Activated CD4-positive, alpha-beta T cell treated with anti-CD3 and anti-CD28 coated beads, Interleukin-2, amount 10 ng/mL, durations not matched to agents 7 days and 5 days (primary cell): ENCODE measurements at regions not wholly inside any gene's neighbourhood (a gene's known extent, or its start where the extent isn't known, plus 50 kb on each side); places are given as distances from the start of the nearest gene placed in this dataset.

Experiments used
- CTCF ChIA-PET: fragments of 350-600 bp; sonication (Branson Sonifier 250); formaldehyde crosslinking; loops from one replicate; lab custom pipeline; 2021; ENCODE audit warnings: antibody characterized with exemption; lab: Charles Lee
- POLR2A ChIA-PET: fragments of 350-600 bp; sonication (Branson Sonifier 250); formaldehyde crosslinking; loops from one replicate; lab custom pipeline; 2021; ENCODE audit warnings: antibody characterized with exemption; lab: Charles Lee
- DNase-seq: peaks from one replicate; pipeline ENCODE4 v3.0.0-alpha.2; 2020
- H3K27ac Mint-ChIP-seq: one replicate; pipeline ENCODE4 v1.8.0; 2021; ENCODE audit warnings: mild to moderate bottlenecking, moderate library complexity, mixed read lengths
- H3K27me3 Mint-ChIP-seq: one replicate; pipeline ENCODE4 v1.8.0; 2021; ENCODE audit warnings: mixed read lengths
- H3K36me3 Mint-ChIP-seq: one replicate; pipeline ENCODE4 v1.8.0; 2021; ENCODE audit warnings: low read depth, mixed read lengths
- H3K4me1 Mint-ChIP-seq: one replicate; pipeline ENCODE4 v1.8.0; 2021; ENCODE audit warnings: mixed read lengths
- H3K4me3 Mint-ChIP-seq: one replicate; pipeline ENCODE4 v1.8.0; 2021; ENCODE audit warnings: mild to moderate bottlenecking, moderate library complexity, mixed read lengths
- H3K9me3 Mint-ChIP-seq: one replicate; pipeline ENCODE4 v1.8.0; 2021; ENCODE audit warnings: mixed read lengths

DNA sequence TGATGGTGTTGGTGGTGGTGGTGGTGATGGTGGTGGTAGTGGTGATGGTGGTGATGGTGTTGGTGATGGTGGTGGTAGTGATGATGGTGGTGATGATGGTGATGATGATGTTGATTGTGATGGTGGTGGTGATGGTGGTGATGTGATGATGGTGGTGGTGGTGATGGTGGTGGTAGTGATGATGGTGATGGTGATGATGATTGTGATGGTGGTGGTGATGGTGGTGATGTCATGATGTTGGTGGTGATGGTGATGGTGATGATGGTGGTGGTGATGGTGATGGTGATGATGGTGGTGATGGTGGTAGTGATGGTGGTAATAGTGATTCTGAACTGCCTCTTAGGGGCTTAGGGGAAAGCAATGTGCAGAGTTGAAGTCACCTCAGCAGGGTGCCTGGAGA is 760.7 kb downstream of the GALR1 start:
- DNase-seq: no peak
- Mint-ChIP-seq H3K36me3 (no peaks in the 10 kb centered on the region), H3K9me3 (peaks cover 12% of the 10 kb centered on the region), H3K27ac (no peak overlapping the region), H3K4me3 (no peak overlapping the region), H3K4me1 (no peaks in the 10 kb centered on the region), H3K27me3 (peaks cover under 1% of the 10 kb centered on the region)
- ChIA-PET POLR2A (no interaction called here), CTCF (no interaction called here)

DNA sequence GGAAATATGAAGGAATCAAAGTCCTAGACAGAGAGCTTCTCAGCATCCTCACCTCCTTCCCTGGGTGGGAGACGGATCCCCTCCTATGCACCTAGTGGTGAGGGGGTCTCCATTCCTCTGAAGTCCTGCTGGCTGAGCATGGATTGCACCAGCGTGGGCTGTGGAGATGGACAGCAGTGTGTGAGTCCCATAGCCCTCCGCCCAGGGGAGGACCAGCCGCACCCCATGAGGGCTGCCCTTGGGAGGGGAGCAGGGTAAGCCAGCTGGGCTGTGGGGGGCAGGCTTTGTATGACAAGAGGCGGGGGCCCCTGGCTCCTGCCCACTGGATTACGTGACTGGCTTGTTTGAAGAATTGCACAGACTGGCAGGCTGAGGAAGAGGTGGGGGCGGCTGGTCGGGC is 768.2 kb downstream of the GALR1 start:
- Mint-ChIP-seq H3K36me3 (no peaks in the 10 kb centered on the region), H3K4me1 (no peaks in the 10 kb centered on the region), H3K4me3 (no peak overlapping the region), H3K27ac (no peak overlapping the region), H3K27me3 (no peaks in the 10 kb centered on the region), H3K9me3 (peaks cover 2% of the 10 kb centered on the region)
- no peak for DNase-seq
- ChIA-PET POLR2A (no interaction called here), CTCF (no interaction called here)

DNA sequence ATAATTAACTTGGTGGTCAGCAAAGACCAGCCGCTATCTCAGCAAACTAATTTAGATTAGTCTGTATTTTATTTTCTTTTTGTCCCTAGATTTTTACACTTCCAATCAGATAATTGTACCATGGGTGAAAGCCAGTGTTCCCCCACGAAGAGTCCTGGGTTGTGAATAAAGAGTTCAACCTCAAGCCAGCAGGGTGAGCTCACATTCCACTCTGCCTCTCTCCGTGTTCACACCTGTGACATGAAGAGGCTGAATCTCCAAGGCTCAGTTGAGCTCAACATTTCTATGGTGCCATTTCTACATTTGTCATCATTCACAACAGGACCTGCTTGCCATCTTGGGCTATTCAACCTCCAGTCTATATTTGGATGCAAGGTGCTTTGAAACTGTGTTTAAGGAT is 771.5 kb downstream of the GALR1 start:
- DNase-seq: no peak
- CTCF ChIA-PET: no interaction called here
- Mint-ChIP-seq H3K9me3 (no peaks in the 10 kb centered on the region), H3K4me3 (no peak overlapping the region), H3K27ac (no peak overlapping the region), H3K4me1 (no peaks in the 10 kb centered on the region), H3K27me3 (no peaks in the 10 kb centered on the region), H3K36me3 (no peaks in the 10 kb centered on the region)
- POLR2A ChIA-PET: no interaction called here

DNA sequence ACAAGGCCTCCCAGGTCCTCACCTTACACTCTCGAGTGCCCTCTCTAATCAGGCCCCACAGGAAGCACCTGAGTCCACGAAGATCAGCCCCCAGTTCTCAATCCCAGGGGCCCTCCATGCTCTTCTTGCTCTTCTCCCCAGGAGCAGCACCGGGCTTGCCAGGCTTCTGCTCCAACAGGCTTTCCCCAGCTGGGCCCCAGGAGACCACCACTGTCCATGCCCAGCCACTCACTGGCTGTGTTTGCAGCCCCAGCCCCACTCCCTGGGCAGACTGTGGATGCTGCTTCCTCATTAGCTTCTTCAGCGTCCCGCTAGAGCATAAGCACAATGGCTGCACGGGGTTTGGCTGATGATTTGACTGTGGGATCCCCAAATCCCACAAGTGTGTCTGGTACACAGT is 781.9 kb downstream of the GALR1 start:
- Mint-ChIP-seq H3K4me1 (no peaks in the 10 kb centered on the region), H3K4me3 (no peak overlapping the region), H3K27ac (no peak overlapping the region), H3K36me3 (no peaks in the 10 kb centered on the region), H3K27me3 (no peaks in the 10 kb centered on the region), H3K9me3 (no peaks in the 10 kb centered on the region)
- DNase-seq: no peak
- POLR2A ChIA-PET: no interaction called here
- CTCF ChIA-PET: no interaction called here

DNA sequence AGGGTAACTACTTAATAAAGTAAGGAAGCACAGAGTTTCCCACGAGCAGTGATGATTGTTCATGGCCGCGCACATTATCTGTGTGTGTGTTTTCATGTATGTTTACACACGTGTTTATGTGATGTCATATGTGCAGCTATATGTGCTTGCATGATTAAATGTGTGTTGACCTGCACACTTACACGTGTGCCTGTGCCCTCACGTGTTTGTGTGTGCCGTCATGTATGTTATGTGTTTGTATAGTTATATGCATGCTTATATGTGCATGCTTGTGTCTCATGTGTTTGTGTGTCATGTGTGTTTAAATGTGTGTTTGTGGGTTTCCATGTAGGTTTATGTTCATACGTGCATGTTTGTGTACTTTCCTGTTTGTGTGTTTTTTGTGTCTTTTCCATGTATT is 782.3 kb downstream of the GALR1 start:
- no peaks in the 10 kb centered on the region for H3K4me1 Mint-ChIP-seq
- H3K4me3 Mint-ChIP-seq: no peak overlapping the region
- no peaks in the 10 kb centered on the region for H3K9me3 Mint-ChIP-seq
- no peak overlapping the region for H3K27ac Mint-ChIP-seq
- ChIA-PET POLR2A (no interaction called here), CTCF (no interaction called here)
- H3K27me3 Mint-ChIP-seq: no peaks in the 10 kb centered on the region
- no peak for DNase-seq
- H3K36me3 Mint-ChIP-seq: no peaks in the 10 kb centered on the region

DNA sequence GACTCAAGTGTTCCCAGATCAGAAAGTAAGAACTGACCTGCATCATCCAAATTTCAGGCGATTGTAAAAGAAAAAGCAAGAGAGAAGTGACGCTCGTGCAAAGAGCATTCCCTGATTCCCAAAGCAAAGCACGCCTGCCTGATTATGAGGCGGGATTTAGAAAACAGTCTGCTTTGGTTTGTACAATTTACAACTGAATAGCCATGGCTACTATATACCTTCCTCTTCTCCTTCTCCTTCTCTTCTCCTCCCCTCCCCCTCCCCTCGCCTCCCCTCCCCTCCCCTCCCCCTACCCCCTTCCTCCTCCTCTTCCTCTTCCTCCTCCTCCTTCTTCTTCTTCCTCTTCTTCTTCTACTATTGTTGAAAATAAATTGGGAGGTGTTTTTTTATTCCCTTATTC is 782.9 kb downstream of the GALR1 start:
- CTCF ChIA-PET: no interaction called here
- no peaks in the 10 kb centered on the region for H3K27me3 Mint-ChIP-seq
- DNase-seq: no peak
- H3K4me1 Mint-ChIP-seq: no peaks in the 10 kb centered on the region
- POLR2A ChIA-PET: no interaction called here
- no peaks in the 10 kb centered on the region for H3K9me3 Mint-ChIP-seq
- no peak overlapping the region for H3K27ac Mint-ChIP-seq
- no peaks in the 10 kb centered on the region for H3K36me3 Mint-ChIP-seq
- H3K4me3 Mint-ChIP-seq: no peak overlapping the region

DNA sequence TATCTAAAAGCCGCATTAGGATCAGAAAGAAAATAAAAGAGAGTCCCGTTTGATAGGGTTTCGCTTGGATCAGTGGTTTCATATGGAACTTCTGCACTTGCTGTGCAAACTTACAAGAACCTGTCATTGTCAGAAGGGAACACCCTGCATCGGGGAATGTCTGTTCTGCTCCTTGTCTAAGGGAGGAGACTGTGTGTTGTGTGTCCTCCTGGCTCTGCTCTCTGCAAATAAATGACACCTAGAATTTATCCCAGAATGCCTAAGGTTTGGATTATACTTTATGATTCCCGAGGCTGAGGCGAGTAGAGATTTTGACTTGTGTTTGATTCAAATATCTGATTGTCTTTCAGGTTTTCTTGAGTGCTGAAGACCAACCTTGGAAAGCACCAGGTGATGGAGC is 785.1 kb downstream of the GALR1 start:
- ChIA-PET POLR2A (no interaction called here), CTCF (no interaction called here)
- no peaks in the 10 kb centered on the region for H3K36me3 Mint-ChIP-seq
- H3K4me3 Mint-ChIP-seq: no peak overlapping the region
- H3K9me3 Mint-ChIP-seq: no peaks in the 10 kb centered on the region
- H3K27me3 Mint-ChIP-seq: no peaks in the 10 kb centered on the region
- no peak overlapping the region for H3K27ac Mint-ChIP-seq
- H3K4me1 Mint-ChIP-seq: no peaks in the 10 kb centered on the region
- no peak for DNase-seq

DNA sequence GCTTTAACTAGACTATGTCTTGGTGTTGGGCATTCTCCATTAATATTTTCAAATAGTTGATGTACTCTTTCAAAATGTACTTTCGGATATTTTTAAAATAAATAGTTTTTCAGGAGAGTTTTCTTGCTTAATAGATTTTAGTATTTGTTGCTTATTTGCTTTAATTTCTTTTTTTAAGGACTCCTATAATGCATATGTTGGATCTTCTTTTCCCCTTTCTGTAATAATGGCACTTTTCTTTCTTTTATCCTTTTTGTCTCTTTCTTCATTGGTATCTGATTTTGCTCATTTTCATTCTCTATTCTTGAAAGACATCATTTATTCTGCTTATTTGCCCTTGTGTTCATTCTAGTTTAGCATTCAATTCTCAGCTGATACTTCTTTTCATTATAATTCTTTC is 791.6 kb downstream of the GALR1 start:
- Mint-ChIP-seq H3K27ac (no peak overlapping the region), H3K9me3 (peaks cover 5% of the 10 kb centered on the region), H3K4me3 (no peak overlapping the region), H3K36me3 (no peaks in the 10 kb centered on the region), H3K27me3 (no peaks in the 10 kb centered on the region), H3K4me1 (no peaks in the 10 kb centered on the region)
- no peak for DNase-seq
- ChIA-PET POLR2A (no interaction called here), CTCF (interaction anchor here (0.6 to 0.8 kb wide), 5 partner anchors 24 to 1668 kb away, joined by 3 read pairs; no protein-coding TSS in a partner anchor)

DNA sequence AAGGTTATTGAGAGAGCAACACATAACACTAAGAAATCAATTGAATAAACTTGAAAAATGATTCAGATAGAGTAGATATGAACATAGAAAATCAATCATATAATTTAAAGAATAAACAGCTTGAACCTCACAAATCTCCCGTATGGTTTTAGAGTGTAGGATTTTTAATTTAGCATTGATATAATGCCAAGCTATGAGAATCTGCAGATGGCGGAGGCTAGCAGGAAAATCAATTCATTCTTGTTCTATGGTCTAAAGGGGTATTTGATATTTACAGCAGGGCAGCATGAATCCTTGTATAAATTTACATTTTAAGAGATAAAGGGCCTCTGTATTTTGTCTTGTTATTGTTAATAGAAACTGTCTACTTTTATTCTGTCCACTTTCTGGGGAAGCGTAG is 797.0 kb downstream of the GALR1 start:
- Mint-ChIP-seq H3K27ac (no peak overlapping the region), H3K4me3 (no peak overlapping the region), H3K27me3 (no peaks in the 10 kb centered on the region), H3K36me3 (no peaks in the 10 kb centered on the region), H3K4me1 (no peaks in the 10 kb centered on the region), H3K9me3 (no peaks in the 10 kb centered on the region)
- CTCF ChIA-PET: no interaction called here
- POLR2A ChIA-PET: no interaction called here
- DNase-seq: no peak

DNA sequence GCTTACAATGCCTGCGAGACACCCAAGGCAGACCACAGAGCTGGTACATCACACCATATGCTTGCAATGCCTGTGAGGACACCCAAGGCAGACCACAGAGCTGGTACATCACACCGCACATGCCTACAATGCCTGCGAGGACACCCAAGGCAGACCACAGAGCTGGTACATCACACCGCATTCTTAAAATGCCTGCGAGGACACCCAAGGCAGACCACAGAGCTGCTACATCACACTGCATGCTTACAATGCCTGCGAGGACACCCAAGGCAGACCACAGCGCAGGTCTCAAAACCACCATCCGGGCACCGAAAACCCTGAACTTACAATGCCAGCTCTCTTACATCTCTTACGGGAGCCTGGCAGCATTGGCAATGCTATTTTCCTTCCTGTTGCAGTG is 799.6 kb downstream of the GALR1 start:
- no peaks in the 10 kb centered on the region for H3K27me3 Mint-ChIP-seq
- H3K27ac Mint-ChIP-seq: no peak overlapping the region
- CTCF ChIA-PET: no interaction called here
- H3K4me3 Mint-ChIP-seq: no peak overlapping the region
- H3K36me3 Mint-ChIP-seq: no peaks in the 10 kb centered on the region
- H3K9me3 Mint-ChIP-seq: no peaks in the 10 kb centered on the region
- no peak for DNase-seq
- POLR2A ChIA-PET: no interaction called here
- no peaks in the 10 kb centered on the region for H3K4me1 Mint-ChIP-seq

DNA sequence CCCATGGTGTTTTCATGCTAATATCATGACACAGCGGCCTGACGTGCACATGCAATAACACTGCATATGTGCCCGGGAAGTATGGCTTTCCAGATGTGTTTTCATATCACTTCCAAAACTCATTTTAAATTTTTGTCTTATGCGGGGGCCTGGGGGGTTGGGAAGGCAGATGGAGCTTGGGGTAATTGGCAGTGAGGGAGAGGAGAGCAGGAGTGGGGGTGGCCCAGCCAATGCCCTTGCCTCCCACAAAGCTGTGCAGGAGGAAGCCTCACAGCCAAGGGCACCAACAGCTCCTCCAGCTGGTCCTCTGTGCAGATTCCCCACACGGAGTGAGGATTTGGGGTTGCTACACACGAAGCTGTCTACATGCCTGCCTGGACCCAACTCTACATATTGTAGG is 805.2 kb downstream of the GALR1 start:
- Mint-ChIP-seq H3K4me1 (no peaks in the 10 kb centered on the region), H3K4me3 (no peak overlapping the region), H3K27me3 (no peaks in the 10 kb centered on the region), H3K27ac (no peak overlapping the region), H3K9me3 (no peaks in the 10 kb centered on the region), H3K36me3 (no peaks in the 10 kb centered on the region)
- ChIA-PET CTCF (no interaction called here), POLR2A (no interaction called here)
- no peak for DNase-seq

DNA sequence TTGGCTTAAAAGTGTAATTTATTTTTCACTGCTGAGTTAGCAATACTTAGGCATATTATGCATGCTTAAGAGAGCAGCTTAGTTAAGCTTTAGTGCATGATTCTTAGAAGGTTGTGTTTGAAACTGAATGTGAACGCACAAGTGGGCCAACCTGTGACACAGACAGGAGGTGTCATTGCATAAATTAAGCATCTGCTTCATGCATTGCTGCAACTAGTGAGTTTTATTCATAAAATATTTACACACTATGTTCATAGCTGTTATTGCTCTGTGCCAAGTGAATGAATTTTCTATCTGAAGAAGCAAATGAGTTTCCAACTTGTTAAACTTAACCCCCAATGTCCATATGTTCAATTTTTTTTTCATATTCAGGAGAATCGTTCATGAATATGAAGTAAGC is 806.4 kb downstream of the GALR1 start:
- ChIA-PET CTCF (no interaction called here), POLR2A (no interaction called here)
- Mint-ChIP-seq H3K36me3 (no peaks in the 10 kb centered on the region), H3K27ac (no peak overlapping the region), H3K27me3 (no peaks in the 10 kb centered on the region), H3K4me3 (no peak overlapping the region), H3K9me3 (no peaks in the 10 kb centered on the region), H3K4me1 (no peaks in the 10 kb centered on the region)
- no peak for DNase-seq

DNA sequence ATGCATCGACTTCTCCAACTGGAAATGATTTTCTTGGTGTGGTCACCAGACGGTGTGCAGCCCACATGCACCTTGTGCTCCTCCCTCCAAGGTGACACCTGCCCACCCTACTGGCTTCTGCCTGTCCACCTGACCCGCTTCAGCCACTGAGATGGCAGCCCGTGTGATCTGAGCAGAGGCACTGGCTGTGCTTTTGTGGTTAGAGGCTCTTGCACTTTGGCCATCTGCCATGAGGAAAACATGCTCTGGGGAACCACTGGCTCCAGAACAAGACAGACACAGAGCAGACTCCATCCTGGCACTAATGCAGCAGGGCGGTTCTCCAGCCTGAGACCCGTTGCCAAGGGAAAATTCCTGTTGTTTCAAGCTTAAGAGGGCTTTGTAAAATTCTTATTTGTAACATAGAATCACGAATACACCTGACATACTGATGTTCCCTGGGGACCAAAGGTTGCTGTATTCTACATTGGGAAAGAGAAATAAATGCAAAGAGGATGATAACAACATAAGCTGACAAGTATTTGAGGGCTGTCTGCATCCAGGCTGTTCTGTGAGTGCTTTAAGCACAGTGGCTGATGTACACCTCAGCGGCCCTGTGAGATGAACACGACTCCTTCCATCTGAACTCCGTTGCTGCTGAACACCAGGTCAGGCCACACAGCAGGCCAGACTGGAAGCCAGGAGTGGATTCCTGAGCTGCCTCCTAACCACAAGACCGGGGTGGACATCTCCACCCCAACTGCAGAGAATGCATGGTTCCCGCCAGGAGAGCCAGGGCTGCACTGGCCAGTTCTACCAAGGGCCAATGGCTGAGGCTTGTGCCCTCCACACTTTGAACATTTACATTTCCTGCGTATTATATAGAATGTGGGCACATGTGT is 820.4 kb downstream of the GALR1 start:
- ChIA-PET POLR2A (no interaction called here), CTCF (no interaction called here)
- no peaks in the 10 kb centered on the region for H3K27me3 Mint-ChIP-seq
- H3K4me1 Mint-ChIP-seq: no peaks in the 10 kb centered on the region
- no peaks in the 10 kb centered on the region for H3K36me3 Mint-ChIP-seq
- H3K4me3 Mint-ChIP-seq: no peak overlapping the region
- no peak for DNase-seq
- H3K9me3 Mint-ChIP-seq: no peaks in the 10 kb centered on the region
- H3K27ac Mint-ChIP-seq: no peak overlapping the region

DNA sequence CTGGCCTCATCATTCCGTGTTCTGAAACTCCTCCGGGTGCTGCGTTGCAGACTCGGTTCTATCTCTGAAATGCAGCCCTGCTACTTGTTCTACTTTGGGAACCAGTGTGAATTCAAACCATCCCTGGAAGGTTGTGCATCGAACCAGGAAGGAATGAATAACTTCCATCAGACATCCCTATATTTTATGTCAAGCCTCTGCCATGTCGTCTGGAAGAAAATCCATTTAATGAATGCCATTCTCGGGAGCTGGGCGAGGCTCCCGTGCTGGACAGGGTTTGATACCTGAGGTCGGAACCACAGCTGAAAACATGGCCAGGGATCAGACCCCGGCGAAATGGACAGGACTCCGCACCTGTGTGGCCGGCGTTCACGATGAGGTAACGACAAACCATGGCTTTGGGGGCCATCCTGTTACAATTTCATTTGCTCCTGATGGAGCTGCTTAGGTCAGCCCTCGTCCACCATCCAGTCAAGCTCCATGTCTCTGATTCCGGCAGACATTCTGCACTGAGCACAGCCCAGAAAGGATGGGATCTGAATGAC is 821.6 kb downstream of the GALR1 start:
- H3K27ac Mint-ChIP-seq: no peak overlapping the region
- H3K4me1 Mint-ChIP-seq: no peaks in the 10 kb centered on the region
- no peaks in the 10 kb centered on the region for H3K36me3 Mint-ChIP-seq
- ChIA-PET POLR2A (no interaction called here), CTCF (no interaction called here)
- H3K9me3 Mint-ChIP-seq: no peaks in the 10 kb centered on the region
- no peaks in the 10 kb centered on the region for H3K27me3 Mint-ChIP-seq
- no peak overlapping the region for H3K4me3 Mint-ChIP-seq
- no peak for DNase-seq
